Liver (tissue), 8 donors: ENCODE measurements at regions not wholly inside any gene's neighbourhood (a gene's known extent, or its start where the extent isn't known, plus 50 kb on each side); places are given as distances from the start of the nearest gene placed in this dataset.

Experiments
- DNase-seq: peaks from one replicate; pipeline ENCODE4 v3.0.0-alpha.2; 2017; ENCODE audit warnings: low spot score
- H3K27ac ChIP-seq, 2 donors: one replicate each; pipeline ENCODE4 v1.7.0; 2013; ENCODE audit warnings: inconsistent platforms in 2 of 2, low read length in 2 of 2, control low read depth in 1 of 2, low read depth in 1 of 2, mild to moderate bottlenecking in 1 of 2
- H3K27me3 ChIP-seq, 4 donors: one replicate each; pipeline versions ENCODE4 v1.6.1 to v1.7.0; 2013; ENCODE audit warnings: low read length in 3 of 4, inconsistent platforms in 1 of 4, mild to moderate bottlenecking in 1 of 4, moderate library complexity in 1 of 4; ENCODE audit not compliant: control insufficient read depth in 4 of 4, insufficient read depth in 4 of 4
- H3K36me3 ChIP-seq, 4 donors: one replicate each; pipeline versions ENCODE4 v1.6.1 to v1.7.0; 2013; ENCODE audit warnings: low read length in 3 of 4, mild to moderate bottlenecking in 3 of 4, low read depth in 1 of 4, moderate library complexity in 1 of 4; ENCODE audit not compliant: control insufficient read depth in 4 of 4, insufficient read depth in 3 of 4
- H3K4me1 ChIP-seq, 4 donors: one replicate each; pipeline versions ENCODE4 v1.6.1 to v1.7.0; 2013; ENCODE audit warnings: low read length in 3 of 4, mild to moderate bottlenecking in 3 of 4, moderate library complexity in 1 of 4; ENCODE audit not compliant: control insufficient read depth in 4 of 4, insufficient read depth in 4 of 4
- H3K4me3 ChIP-seq, 3 donors: one replicate each; pipeline versions ENCODE4 v1.6.1 to v1.7.0; 2013; ENCODE audit warnings: low read length in 3 of 3, control low read depth in 1 of 3, low read depth in 1 of 3, mild to moderate bottlenecking in 1 of 3
- H3K9ac ChIP-seq, 2 donors: one replicate each; pipeline ENCODE4 v1.7.0; 2013; ENCODE audit warnings: low read length in 2 of 2, mild to moderate bottlenecking in 2 of 2, moderate library complexity in 2 of 2, control low read depth in 1 of 2, low read depth in 1 of 2
- H3K9me3 ChIP-seq, 4 donors: one replicate each; pipeline versions ENCODE4 v1.6.1 to v1.7.0; 2013; ENCODE audit warnings: low read length in 3 of 4; ENCODE audit not compliant: control insufficient read depth in 4 of 4
- EGR1 ChIP-seq, 2 donors: IDR thresholded peaks; 2 replicates each; pipeline ENCODE4 v1.6.1; 2016 to 2018; ENCODE audit warnings: antibody characterized with exemption in 2 of 2, low read depth in 2 of 2
- FOXA1 ChIP-seq: IDR thresholded peaks from 2 replicates; pipeline ENCODE4 v1.6.1; 2016; ENCODE audit warnings: antibody characterized with exemption
- FOXA2 ChIP-seq: IDR thresholded peaks from 2 replicates; pipeline ENCODE4 v1.6.1; 2016; ENCODE audit warnings: antibody characterized with exemption
- GABPA ChIP-seq, 2 donors: IDR thresholded peaks in 1 of 2; conservative IDR thresholded peaks in 1 of 2; 2 replicates each; pipeline ENCODE4 v1.6.1; 2016; ENCODE audit warnings: antibody characterized with exemption in 2 of 2, mild to moderate bottlenecking in 1 of 2, moderate library complexity in 1 of 2
- HNF4A ChIP-seq, 2 donors: conservative IDR thresholded peaks; 2 replicates each; pipeline ENCODE4 v1.6.1; 2016; ENCODE audit warnings: antibody characterized with exemption in 2 of 2, mild to moderate bottlenecking in 2 of 2
- HNF4G ChIP-seq: IDR thresholded peaks from 2 replicates; pipeline ENCODE4 v1.6.1; 2016; ENCODE audit warnings: antibody characterized with exemption
- JUND ChIP-seq, 2 donors: IDR thresholded peaks; 2 replicates each; pipeline ENCODE4 v1.6.1; 2016; ENCODE audit warnings: antibody characterized with exemption in 2 of 2
- NR2F2 ChIP-seq: IDR thresholded peaks from 2 replicates; pipeline ENCODE4 v1.6.1; 2016; ENCODE audit warnings: antibody characterized with exemption
- RAD21 ChIP-seq, 2 donors: IDR thresholded peaks; 2 replicates each; pipeline ENCODE4 v1.6.1; 2016; ENCODE audit warnings: antibody characterized with exemption in 2 of 2, mild to moderate bottlenecking in 2 of 2
- RXRA ChIP-seq, 2 donors: IDR thresholded peaks; 2 replicates each; pipeline ENCODE4 v1.6.1; 2017 to 2018; ENCODE audit warnings: antibody characterized with exemption in 2 of 2, mild to moderate bottlenecking in 1 of 2
- SP1 ChIP-seq: IDR thresholded peaks from 2 replicates; pipeline ENCODE4 v1.6.1; 2018; ENCODE audit warnings: antibody characterized with exemption, mild to moderate bottlenecking
- TAF1 ChIP-seq: conservative IDR thresholded peaks from 2 replicates; pipeline ENCODE4 v1.6.1; 2016; ENCODE audit warnings: antibody characterized with exemption, mild to moderate bottlenecking
- YY1 ChIP-seq: IDR thresholded peaks from 2 replicates; pipeline ENCODE4 v1.6.1; 2016; ENCODE audit warnings: antibody characterized with exemption, mild to moderate bottlenecking
- WGBS: extraction: QIAGEN DNeasy Blood & Tissue Kit; methylation state at CpG from one replicate; pipeline ENCODE4 v1.1.7; 2013; 5-methylcytosine and 5-hydroxymethylcytosine counted together
- TF ChIP-seq, protein P1 (sequence below): IDR thresholded peaks from 2 replicates; pipeline ENCODE4 v1.6.1; 2016; ENCODE audit warnings: antibody characterized with exemption
- TF ChIP-seq, protein P2 (sequence below): IDR thresholded peaks from 2 replicates; pipeline ENCODE4 v1.6.1; 2016; ENCODE audit warnings: antibody characterized with exemption, mild to moderate bottlenecking
- TF ChIP-seq, protein P3 (sequence below): IDR thresholded peaks from 2 replicates; pipeline ENCODE4 v1.6.1; 2016; ENCODE audit warnings: antibody characterized with exemption
- TF ChIP-seq, protein P4 (sequence below): IDR thresholded peaks from 2 replicates; pipeline ENCODE4 v1.6.1; 2016; ENCODE audit warnings: antibody characterized with exemption
- TF ChIP-seq, protein P5 (sequence below): fragments of 150-350 bp; IDR thresholded peaks from 2 replicates; pipeline ENCODE4 v1.5.1; 2017; ENCODE audit warnings: improper control_type of control experiment, low read depth, low read length; ENCODE audit not compliant: missing input control
- donor health status: healthy.
- donor health status: healthy.
- donor health status: healthy.
- donor health status: healthy.
- donor health status: healthy.

DNA sequence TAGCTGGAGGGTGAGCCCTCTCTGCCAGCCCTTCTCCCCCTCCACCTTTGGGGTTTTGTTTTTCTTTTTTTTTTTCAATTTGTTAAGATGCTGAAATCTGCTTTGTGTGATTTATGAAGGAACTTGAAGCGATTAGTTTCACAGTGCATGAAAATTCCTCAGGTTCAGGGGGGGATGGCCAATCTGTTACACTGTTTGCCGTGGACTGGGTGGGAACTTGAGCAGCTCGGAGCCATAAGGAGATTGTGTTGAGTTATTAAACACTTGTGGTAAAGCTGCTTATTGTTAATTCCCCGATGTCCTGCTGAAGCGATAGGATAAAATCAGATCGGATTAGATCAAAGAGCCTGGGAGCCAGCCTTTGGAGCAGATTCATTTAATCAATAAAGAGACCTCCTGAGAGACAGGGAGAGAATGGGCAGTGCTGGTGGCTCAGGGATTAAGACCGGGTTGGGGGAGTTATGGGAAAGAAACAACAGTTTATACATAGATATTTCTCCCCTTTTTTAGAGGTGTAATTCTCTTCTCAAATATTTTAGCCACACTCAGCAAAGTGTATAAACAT is 105.8 kb upstream of the SPATA31D4 start:
- Histone ChIP-seq H3K4me3 (no peak overlapping the region), H3K27ac (no peak overlapping the region), H3K9me3 (no peaks in the 10 kb centered on the region), H3K27me3 (no peaks in the 10 kb centered on the region), H3K9ac (no peak overlapping the region), H3K4me1 (peaks cover 3 to 23% (median 16%) of the 10 kb centered on the region in 4 donors), H3K36me3 (no peaks in the 10 kb centered on the region)
- WGBS = 92% methylated on average over 7 of the region's 7 CpGs
- DNase-seq = no peak
- TF ChIP-seq, protein P1, sequence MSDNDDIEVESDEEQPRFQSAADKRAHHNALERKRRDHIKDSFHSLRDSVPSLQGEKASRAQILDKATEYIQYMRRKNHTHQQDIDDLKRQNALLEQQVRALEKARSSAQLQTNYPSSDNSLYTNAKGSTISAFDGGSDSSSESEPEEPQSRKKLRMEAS = no peak
- TF ChIP-seq, protein P2, sequence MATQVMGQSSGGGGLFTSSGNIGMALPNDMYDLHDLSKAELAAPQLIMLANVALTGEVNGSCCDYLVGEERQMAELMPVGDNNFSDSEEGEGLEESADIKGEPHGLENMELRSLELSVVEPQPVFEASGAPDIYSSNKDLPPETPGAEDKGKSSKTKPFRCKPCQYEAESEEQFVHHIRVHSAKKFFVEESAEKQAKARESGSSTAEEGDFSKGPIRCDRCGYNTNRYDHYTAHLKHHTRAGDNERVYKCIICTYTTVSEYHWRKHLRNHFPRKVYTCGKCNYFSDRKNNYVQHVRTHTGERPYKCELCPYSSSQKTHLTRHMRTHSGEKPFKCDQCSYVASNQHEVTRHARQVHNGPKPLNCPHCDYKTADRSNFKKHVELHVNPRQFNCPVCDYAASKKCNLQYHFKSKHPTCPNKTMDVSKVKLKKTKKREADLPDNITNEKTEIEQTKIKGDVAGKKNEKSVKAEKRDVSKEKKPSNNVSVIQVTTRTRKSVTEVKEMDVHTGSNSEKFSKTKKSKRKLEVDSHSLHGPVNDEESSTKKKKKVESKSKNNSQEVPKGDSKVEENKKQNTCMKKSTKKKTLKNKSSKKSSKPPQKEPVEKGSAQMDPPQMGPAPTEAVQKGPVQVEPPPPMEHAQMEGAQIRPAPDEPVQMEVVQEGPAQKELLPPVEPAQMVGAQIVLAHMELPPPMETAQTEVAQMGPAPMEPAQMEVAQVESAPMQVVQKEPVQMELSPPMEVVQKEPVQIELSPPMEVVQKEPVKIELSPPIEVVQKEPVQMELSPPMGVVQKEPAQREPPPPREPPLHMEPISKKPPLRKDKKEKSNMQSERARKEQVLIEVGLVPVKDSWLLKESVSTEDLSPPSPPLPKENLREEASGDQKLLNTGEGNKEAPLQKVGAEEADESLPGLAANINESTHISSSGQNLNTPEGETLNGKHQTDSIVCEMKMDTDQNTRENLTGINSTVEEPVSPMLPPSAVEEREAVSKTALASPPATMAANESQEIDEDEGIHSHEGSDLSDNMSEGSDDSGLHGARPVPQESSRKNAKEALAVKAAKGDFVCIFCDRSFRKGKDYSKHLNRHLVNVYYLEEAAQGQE = no peak
- TF ChIP-seq SP1 (no peak), EGR1 (IDR thresholded peaks at IDR 0.05; ENCODE audit: low read depth in 2 of 2) (no peak), RAD21 (IDR thresholded peaks at IDR 0.05) (no peak), NR2F2 (no peak), HNF4G (no peak), FOXA1 (no peak), RXRA (IDR thresholded peaks at IDR 0.05) (no peak), JUND (IDR thresholded peaks at IDR 0.05) (no peak), FOXA2 (no peak), TAF1 (no peak), HNF4A (conservative IDR thresholded peaks at IDR 0.05) (no peak)
- TF ChIP-seq, protein P3, sequence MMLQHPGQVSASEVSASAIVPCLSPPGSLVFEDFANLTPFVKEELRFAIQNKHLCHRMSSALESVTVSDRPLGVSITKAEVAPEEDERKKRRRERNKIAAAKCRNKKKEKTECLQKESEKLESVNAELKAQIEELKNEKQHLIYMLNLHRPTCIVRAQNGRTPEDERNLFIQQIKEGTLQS = no peak
- TF ChIP-seq, protein P4, sequence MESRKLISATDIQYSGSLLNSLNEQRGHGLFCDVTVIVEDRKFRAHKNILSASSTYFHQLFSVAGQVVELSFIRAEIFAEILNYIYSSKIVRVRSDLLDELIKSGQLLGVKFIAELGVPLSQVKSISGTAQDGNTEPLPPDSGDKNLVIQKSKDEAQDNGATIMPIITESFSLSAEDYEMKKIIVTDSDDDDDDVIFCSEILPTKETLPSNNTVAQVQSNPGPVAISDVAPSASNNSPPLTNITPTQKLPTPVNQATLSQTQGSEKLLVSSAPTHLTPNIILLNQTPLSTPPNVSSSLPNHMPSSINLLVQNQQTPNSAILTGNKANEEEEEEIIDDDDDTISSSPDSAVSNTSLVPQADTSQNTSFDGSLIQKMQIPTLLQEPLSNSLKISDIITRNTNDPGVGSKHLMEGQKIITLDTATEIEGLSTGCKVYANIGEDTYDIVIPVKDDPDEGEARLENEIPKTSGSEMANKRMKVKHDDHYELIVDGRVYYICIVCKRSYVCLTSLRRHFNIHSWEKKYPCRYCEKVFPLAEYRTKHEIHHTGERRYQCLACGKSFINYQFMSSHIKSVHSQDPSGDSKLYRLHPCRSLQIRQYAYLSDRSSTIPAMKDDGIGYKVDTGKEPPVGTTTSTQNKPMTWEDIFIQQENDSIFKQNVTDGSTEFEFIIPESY = no peak
- TF ChIP-seq, protein P5, sequence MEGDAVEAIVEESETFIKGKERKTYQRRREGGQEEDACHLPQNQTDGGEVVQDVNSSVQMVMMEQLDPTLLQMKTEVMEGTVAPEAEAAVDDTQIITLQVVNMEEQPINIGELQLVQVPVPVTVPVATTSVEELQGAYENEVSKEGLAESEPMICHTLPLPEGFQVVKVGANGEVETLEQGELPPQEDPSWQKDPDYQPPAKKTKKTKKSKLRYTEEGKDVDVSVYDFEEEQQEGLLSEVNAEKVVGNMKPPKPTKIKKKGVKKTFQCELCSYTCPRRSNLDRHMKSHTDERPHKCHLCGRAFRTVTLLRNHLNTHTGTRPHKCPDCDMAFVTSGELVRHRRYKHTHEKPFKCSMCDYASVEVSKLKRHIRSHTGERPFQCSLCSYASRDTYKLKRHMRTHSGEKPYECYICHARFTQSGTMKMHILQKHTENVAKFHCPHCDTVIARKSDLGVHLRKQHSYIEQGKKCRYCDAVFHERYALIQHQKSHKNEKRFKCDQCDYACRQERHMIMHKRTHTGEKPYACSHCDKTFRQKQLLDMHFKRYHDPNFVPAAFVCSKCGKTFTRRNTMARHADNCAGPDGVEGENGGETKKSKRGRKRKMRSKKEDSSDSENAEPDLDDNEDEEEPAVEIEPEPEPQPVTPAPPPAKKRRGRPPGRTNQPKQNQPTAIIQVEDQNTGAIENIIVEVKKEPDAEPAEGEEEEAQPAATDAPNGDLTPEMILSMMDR = no peak

DNA sequence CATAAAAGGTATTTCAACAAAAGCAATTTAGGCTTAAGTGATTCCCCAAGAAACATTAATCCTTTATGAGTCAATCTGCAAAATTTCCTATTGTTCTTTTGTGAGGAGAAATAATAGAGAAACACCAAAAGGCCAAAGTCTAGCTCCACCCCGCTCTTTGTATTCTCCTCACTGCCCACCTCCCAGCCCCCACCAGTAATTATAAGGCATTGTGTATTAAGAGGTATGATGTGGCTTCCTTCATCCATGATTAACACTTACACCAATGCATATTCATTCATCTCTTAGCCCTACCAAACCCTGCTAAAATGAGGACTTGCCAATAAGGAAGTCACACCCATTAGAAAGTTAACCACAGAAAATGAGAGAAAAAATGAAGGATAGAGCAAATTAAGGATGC is 105.3 kb upstream of the SPATA31D4 start:
- DNase-seq = no peak
- TF ChIP-seq HNF4G (no peak), RAD21 (IDR thresholded peaks at IDR 0.05) (no peak), FOXA2 (no peak), GABPA (IDR thresholded peaks at IDR 0.05 in 1 of 2, conservative IDR thresholded peaks at IDR 0.05 in 1 of 2) (no peak), YY1 (no peak), JUND (IDR thresholded peaks at IDR 0.05) (no peak), EGR1 (IDR thresholded peaks at IDR 0.05; ENCODE audit: low read depth in 2 of 2) (no peak), NR2F2 (no peak), TAF1 (no peak)
- TF ChIP-seq, protein P2 = no peak
- TF ChIP-seq, protein P5 = no peak
- H3K4me3 ChIP-seq = no peak overlapping the region
- no peak overlapping the region for H3K27ac ChIP-seq
- no peaks in the 10 kb centered on the region for H3K27me3 ChIP-seq
- H3K9ac ChIP-seq = no peak overlapping the region
- H3K4me1 ChIP-seq = peaks cover 3 to 23% (median 16%) of the 10 kb centered on the region in 4 donors
- no peaks in the 10 kb centered on the region for H3K36me3 ChIP-seq
- WGBS = 95% methylated on average over 1 of the region's 1 CpG
- H3K9me3 ChIP-seq = no peaks in the 10 kb centered on the region
